GM21576 (cell line): ENCODE measurements at regions not wholly inside any gene's neighbourhood (a gene's known extent, or its start where the extent isn't known, plus 50 kb on each side); places are given as distances from the start of the nearest gene placed in this dataset.
"Not testable (repeated sequence)": the region's sequence is repeated elsewhere in the genome, so short reads cannot be mapped to it uniquely, and the experiment has no call there.

Source experiments
- ATAC-seq: cut with Tn5 transposase; IDR thresholded peaks from one replicate; pipeline ENCODE4 v1.9.1; 2021; ENCODE audit warnings: mild to moderate bottlenecking, moderate library complexity; ENCODE audit not compliant: unreplicated experiment

DNA sequence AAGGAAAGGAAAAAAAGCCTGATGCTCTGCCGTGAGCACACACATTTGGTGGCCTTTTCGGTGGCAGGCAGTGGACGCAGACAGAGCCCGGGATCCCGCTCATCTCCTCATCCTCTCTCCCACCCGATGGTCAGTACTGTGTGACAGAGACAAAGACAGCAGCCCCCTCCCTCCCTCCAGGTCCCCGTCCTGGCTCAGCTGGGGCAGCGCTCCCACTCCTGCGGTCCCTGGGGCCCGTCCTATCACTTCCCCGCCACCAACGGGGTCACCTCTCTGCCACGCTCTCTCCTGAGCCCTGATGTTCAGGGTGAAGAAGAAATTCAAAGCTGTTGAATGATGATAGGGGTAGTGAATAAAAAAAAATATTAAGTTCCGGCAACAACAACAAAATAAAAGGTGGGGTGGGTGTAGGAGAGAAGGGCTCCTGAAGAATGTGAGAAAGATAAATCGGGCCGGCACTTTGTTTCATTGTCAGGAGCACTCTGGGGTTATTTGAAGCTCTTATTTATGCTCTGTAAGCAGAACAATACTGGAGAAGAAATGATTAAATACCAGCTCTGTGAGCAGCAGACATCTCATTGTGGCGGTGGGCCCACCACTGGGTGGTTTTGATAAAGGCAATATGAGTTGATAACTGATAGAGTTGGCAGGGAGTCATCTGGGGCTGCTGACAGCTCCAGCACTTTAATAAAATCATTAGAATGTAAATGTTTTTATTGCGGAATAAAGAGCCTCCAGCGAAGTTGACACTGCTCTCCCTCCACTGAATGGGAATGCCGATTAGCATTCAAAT, 417.7 kb downstream of the IRX1 start:
- ATAC-seq: no peak

DNA sequence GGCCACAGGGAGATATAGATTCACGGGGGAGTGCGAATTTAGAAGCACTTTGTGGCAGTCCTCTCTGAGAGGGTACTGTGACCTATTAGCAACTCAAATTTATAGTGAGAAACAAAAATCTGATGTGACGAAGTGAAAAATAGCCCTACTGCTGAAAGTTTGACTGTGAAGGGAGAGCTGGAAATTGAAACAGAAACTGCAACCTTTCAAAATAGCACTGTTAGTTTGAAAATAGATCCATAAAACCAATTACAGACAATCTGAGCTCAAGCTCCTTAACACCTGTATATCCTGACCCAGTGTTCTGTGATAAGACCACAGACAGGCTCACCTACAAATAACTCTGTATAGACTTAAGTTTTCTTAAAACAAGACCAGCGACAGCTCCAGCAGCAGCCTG, 420.1 kb downstream of the IRX1 start:
- no peak for ATAC-seq

DNA sequence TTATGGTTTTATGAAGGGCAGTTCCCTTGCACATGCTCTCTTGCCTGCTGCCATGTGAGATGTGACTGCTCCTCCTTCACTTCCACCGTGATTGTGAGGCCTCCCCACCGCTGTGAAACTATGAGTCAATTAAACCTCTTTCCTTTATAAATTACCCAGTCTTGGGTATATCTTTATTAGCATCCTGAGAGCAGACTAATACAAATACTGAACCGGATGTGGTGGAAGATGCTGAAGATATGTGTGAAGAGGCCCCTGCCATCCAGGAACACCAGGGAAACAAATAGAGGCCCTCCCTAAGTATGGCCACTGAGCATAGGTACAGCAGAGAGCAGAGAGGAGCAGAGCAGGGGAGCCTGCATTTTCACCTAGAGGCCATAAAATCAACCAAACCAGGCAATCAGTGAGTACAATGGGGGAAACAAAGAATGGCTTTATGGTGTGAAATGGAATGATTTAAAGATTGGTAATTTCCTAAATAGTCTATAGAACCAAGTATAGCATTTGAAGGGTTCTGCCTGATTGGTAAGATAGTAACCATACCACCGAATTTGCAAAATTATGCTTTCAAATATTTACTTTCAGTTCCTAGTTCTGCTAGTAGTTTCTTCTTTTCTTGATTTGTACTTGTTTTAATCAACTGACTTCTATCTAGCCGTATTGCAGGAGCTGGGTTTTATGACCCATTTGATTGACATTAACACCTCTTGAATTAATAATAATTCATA, 421.6 kb downstream of the IRX1 start:
- no peak for ATAC-seq

DNA sequence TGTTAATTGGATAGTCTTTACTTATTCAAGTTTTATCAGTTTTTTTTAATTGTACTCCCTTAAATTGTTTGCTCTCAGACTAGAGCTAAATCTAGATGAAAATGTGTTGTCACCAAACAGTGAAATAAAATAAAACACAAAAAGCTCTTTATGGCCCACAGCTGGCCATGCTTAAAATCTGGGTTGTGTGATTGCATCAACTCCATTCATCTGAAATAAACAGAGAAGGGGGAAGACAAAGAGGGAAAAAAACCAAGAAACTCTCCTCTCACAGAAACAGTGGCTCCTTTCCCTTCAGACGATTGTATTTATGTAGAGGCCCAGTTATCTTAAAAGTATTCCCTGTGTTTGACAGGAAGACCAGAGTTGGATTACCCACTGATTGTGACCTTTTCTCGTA, 422.4 kb downstream of the IRX1 start:
- ATAC-seq: no peak

DNA sequence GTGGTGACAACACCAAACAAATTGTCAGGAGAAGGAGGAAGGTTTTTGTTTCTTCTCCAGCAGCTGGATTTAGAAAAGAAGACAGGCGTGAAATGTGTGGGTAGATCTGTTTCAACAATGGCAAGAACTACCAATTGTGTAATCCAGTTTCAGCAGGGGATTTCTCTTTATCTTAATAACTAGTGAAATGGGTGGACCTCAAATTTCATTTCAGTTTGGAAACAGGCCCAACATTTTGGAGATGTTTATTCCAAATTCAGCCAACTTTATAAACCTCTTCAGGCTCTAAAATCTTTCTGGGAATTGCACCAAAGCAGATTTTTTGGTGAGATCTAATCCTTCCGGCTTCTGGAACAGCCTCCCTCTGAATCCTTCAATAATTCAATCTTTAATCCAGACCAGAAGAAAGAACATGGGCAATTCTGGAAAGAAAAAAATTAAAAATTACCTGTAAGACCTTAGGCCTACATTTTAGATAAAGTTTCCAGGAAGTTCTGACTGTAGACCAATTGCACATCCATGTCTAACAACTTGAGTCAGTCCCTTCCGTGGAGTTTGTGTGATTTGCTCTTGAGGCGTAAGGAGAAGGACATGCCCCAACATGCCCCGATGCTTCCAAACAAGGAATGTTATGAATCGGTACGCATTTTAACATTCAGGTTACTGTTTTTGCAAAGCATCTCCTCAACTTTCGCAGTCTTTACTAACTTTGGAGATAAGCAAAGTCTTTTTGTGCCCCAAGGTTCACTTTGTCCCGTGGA, 423.6 kb downstream of the IRX1 start:
- no peak for ATAC-seq

DNA sequence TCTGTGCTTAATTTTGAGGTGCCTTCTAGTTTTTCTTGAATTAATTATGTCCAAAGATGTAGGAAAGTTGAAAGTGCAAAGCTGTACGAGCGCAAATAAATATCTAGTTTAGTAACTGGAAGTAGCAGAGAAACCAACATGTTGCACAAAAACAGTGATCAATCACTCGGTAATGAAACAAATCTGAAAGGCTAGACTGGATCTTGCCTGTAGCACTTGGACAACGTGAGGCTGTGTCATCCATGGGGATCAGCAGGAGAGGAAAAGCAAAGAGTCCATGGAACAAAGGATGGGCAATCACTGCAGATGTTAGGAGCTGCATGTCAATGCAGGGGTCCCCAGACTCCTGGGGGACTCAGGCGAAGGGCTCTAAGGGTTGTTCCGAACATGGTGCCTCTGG, 424.2 kb downstream of the IRX1 start:
- no peak for ATAC-seq

DNA sequence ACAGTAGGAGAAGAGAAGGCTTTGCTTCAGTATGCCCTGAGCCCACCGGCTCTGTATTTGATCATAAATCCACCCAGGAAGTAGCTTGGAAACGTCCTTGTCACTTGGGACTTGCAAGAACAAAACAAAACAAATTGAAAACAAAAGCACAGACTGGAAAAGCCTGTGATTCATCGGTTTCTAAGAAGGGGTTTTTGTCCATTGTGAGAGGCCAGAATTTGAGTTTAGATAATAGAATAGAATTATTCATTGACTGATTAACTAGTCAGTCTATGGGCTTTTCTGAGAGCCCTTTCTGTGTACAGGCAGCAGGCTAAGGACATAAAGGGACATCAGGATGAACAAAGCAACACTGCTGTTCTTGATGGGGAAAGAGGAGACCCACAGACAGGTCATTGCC, 424.8 kb downstream of the IRX1 start:
- no peak for ATAC-seq

DNA sequence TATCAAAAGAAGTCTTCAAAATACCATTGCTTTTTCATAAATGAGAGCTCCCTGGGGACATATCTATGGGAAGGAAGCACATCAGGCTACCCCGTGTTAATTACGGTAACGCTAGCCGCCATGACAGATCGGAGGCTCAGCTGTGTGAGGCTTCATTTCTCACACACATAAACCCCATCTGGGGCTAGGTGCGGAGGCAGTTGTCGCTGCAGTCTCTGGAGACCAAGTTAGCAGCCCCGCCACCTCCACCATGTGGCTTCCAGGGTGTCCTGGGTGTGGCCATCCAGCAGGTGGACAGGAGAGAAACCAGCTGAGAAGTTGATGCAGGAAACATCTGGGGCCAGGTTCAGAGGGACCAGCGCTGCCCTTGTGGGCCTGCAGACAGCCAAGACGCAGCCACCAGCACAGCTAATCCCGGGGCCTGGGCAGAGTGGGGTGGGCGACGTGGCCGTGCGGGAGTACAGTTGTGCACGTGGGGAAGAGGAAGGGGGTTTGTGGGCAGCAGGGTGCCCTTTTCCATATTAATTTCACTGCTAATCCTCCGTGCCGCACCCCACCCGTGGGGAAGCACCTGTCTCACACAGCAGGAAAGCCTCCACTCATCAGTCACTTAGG, 426.5 kb downstream of the IRX1 start:
- no peak for ATAC-seq

DNA sequence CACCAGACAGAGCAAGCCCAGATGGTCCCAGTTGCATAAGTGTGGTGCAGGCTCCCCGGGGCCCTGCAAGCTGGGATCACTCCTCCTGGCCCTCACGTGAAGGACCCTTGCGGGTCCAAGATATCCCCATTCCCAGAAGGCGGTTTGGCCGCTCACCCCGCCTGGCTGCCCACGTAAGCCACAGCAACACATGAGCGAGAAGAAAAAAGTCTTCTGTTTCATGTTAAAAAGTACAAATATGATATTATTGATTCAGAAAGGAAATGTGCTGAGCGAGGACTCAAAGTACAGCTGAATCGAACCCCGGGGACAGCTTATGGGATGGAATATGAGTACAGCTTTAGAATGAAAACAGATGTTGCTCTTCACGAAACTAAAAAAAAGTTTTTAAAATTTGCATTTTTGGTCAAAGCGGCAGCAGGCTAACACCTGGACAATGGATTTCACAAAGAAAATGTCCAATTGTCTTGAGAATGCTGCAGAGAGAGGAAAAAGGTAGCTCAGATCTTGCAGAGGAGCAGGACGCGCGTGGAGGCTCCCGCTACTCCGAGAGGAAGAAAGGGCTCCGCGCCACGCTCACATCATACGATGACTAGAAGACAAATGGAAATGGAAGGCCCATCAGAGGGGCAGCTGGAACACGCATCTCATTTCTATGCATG, 427.6 kb downstream of the IRX1 start:
- ATAC-seq: no peak

DNA sequence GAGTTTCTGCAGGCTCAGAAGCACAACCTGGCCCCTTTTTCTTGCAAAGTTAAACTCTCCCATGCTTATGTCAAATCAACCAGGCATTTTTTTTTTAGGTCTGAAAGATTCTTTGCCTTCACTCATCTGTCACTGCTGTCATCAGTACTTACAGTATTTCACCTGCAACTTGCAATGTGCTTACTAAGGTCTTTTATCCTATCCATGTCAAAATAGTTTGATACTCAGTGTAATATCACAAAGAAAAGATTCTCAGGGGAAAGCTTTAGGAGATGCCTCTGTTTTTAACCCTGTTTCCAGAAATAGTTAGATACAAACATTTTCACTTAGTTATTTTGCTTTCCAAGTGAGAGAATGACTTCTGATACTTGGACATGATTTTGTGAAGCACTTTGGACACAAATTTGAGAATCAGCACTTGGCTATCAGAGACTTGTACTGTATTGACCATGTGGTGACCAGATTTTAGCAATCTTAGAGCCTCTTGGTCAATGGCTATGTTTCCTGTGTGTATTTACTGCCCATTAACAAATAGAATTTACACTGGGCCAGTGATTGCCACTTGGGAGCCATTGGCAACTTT, 428.2 kb downstream of the IRX1 start:
- no peak for ATAC-seq

DNA sequence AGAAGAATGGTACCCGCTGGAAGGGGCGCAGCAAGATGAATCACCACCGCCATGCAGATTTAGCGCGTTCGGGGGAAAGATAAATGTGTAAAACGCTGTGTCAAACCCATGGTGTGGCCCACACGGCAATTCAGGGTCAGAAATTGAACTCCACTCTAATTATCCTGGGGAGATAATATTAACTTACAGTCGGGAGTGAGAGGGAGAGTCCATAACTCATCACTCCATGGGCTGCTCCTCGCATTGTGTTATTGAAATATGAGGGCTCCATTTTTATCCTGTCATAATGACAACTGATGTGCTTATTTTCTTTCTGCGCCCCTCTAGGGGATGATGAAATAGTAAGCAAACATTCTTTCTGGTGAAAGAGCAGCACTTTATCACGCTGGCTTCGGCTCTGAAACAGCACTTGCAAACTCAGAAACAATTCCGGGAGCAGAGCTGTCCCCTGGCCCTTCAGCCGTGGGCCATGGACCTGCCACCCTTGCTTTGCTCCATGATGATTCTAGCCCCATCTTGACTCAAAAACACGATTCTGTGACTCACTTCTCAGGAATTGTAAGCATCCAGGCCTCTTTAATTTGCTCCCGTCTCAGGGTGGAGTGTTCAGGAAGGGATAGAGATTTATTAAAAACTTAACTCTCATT, 431.6 kb downstream of the IRX1 start:
- no peak for ATAC-seq

DNA sequence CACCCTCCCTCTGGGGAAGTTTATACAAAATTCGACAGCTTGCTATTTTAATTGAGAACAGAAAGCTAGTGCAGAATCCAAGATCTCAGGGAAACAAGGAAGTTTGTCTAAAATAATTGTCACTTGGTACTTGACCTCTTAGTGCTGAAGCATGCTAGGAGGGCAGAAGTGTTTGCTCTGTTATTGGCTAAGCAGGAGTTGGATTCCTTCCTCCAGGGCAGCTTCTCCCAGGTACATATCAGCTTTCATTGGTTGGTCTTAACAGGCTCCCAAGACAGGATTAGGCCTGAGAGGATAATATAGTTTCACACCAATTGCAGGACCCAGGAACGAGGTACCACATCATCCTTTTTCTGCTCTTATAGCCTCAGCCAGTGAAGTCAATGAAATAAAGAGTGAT, 432.8 kb downstream of the IRX1 start:
- ATAC-seq: no peak

DNA sequence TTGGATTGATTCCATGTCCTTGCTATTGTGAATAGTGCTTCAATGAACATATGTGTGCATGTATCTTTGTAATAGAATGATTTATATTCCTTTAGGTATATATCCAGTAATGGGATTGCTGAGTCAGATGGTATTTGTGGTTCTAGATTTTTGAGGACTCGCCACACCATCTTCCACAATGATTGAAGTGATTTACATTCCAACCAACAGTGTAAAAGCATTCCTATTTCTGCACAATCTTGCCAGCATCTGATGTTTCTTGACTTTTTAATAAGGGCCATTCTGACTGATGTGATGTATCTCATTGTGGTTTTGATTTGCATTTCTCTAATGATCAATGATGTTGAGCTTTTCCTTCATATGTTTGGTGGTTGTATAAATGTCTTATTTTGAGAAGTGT, 437.9 kb downstream of the IRX1 start:
- ATAC-seq: not testable (repeated sequence)

DNA sequence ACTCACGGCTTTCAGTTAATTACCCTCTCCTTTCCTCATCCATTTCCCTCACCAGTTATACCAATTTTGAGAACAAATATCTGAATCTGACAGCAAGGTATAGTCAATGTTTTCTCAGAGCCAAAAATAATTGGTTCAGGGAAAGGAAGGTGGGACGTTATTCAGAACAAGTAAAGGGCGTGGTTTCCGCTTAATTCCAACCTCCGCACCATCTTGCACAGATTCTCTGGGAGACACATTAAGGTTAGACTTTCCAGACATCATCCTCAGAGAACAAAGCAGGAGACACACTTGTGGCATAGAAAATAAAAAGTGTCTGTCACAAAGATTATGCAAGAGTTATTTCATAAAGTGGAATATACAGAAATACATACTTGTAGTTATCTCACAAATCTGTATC, 441.2 kb downstream of the IRX1 start:
- no peak for ATAC-seq

DNA sequence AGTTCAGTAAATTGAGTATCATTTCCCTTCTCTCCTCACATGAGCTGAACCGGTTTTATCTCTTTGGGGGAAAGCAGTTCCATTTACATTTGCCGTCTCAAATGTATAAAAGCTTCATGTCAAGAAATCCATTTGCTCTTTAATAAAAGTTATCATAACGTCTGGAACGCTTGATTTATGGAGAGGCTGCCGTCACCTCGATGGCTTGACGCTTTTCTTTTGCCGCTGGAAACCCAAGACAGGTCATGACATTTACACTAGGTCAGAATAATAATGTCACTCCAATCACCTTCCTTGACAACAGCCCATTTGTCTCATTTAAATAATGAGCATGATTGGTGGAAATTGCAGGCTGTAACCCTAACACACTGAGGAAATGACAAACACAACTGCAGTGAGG, 443.4 kb downstream of the IRX1 start:
- ATAC-seq: no peak

DNA sequence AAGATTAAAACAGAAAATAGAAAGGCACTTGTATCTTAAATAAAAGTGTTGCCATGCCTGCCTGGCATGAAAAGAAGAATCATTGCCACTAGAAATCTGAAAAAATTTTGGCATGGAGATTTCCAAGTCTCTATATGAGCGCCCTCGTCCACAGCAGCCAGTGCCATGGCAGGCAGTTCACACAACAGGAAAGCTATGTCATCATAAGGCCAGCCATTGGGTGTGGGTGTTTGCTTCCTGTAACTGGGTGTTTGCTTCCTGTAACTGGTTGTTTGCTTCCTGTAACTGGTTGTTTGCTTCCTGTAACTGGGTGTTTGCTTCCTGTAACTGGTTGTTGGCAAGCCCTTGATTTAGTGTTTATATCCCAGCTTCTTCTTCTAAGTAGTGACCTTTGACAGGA, 446.7 kb downstream of the IRX1 start:
- no peak for ATAC-seq

DNA sequence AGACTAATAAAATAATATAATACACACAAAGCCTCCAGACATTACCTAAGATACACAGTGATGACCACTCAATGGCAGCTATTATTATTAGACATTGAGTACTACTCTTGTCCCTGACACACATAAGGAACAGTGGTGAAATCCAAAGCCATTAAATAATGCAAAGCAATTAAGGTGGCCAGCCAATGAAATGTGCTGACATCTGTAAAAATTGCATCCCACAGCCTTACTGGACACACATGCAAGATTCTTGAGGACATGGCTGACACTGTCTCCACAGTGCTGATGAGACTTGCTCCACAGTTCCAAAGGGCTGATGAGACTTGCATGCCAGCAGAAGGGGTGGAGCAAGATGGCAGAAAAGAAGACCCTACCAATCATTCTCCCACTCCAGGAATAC, 447.5 kb downstream of the IRX1 start:
- no peak for ATAC-seq

DNA sequence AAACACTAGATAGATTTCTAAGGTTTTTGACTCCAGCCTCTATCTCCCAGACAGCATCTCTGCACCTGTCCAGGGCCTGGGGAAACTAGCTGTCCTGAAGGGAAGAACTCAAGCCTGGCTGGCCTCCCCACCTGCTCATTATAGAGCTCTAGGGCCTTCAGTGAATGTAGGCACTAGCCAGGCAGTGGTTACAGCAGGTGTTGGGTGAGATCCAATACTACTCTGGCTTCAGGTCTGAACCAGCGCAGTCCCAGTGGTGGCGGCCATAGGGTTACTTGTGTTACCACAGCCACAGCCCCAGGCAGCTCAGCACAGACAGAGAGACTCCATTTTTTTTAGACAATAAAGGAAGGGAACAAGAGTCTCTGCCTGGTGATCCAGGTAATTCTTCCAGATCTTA, 449.2 kb downstream of the IRX1 start:
- ATAC-seq: no peak

DNA sequence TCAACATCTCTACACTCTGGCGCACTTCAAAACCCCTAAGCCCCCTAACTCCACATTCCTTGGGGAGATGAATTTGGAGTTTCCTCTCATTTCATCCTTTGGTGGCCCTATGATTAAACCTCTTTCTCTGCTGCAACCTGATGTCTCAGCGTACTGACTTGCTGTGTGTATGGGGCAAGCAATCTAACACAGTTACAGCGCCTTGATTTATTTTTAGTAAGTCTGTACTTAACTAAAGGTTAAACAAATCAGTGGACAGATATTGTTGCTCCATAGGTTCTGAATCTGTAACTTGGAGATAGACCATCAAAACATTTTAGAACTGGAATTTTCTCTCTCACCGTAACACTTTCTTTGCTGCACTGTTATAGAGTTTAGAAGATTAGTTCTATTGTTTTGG, 452.8 kb downstream of the IRX1 start:
- ATAC-seq: no peak

DNA sequence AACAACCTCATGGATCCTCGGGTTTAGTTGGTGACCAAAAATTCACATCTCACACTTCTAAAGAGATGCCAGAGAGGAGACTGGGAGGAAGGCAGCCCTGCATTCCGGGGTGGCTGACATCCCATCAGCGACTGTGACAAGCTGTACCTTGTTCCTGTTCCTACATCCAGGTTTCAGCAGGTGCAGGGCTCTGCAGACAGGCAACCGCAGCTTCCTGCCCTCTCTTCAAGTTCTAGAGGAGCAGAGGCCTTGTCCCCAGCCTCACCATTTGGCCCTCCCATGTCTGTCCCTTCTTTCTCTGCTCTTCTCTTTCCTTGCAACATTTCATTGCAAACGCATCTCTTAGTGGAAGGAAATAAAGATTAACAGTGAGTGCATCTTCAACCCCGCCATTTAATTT, 454.6 kb downstream of the IRX1 start:
- no peak for ATAC-seq
